ENCODE measurements at regions not wholly inside any gene's neighbourhood (a gene's known extent, or its start where the extent isn't known, plus 50 kb on each side); places are given as distances from the start of the nearest gene placed in this dataset.

DNA sequence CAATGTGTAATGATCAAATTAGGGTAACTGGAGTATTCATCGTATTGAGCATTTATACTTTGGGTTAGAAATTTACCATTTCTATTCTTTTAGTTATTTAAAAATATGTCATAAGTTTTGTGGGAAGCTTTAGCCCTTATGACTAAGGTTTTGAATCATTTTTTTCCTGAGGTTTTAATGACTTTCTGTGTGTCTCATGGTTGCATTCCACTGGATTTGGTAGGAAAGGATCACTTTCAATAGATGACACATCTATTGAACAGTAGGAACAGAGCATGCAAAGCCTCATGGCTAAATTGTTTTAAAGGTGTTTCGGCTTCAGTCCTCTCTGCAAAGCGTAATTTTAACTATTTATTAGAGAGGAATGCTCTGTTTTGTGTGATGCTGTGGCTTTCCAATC lies 512.4 kb upstream of the CHD1 start:
- BruUV-seq (replicated peaks) = no TSS peak
- RAD21 ChIA-PET (ENCODE audit: low non-redundant PET in 1 of 2, low total read pairs in 2 of 2, uncharacterized antibody in 2 of 2, unreplicated experiment in 2 of 2) = no interaction called here
- H3K4me1 ChIP-seq (ENCODE audit: control insufficient read depth in 1 of 2, insufficient read depth in 2 of 2, low read length in 2 of 2) = no peaks in the 10 kb centered on the region
- ATAC-seq (no peak), DNase-seq (ENCODE audit: low read depth, low spot score) (no peak)
- no peak for TF ChIP-seq RAD21 (IDR thresholded peaks at IDR 0.05; ENCODE audit: low read depth)
- TF ChIP-seq JUND (IDR thresholded peaks at IDR 0.05) = no peak
- no peak for TF ChIP-seq TCF7L2 (IDR thresholded peaks at IDR 0.05; ENCODE audit: borderline replicate concordance, extremely low read depth, insufficient read depth, insufficient read length)
- TF ChIP-seq CEBPB (IDR thresholded peaks at IDR 0.05; ENCODE audit: low read depth) = no peak
- TF ChIP-seq ELF1 (IDR thresholded peaks at IDR 0.05; ENCODE audit: borderline replicate concordance, low read depth) = no peak
- TF ChIP-seq, protein P1, sequence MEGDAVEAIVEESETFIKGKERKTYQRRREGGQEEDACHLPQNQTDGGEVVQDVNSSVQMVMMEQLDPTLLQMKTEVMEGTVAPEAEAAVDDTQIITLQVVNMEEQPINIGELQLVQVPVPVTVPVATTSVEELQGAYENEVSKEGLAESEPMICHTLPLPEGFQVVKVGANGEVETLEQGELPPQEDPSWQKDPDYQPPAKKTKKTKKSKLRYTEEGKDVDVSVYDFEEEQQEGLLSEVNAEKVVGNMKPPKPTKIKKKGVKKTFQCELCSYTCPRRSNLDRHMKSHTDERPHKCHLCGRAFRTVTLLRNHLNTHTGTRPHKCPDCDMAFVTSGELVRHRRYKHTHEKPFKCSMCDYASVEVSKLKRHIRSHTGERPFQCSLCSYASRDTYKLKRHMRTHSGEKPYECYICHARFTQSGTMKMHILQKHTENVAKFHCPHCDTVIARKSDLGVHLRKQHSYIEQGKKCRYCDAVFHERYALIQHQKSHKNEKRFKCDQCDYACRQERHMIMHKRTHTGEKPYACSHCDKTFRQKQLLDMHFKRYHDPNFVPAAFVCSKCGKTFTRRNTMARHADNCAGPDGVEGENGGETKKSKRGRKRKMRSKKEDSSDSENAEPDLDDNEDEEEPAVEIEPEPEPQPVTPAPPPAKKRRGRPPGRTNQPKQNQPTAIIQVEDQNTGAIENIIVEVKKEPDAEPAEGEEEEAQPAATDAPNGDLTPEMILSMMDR (IDR thresholded peaks at IDR 0.05 in 2 of 3, conservative IDR thresholded peaks at IDR 0.05 in 1 of 3; ENCODE audit: borderline replicate concordance in 1 of 3, insufficient read depth in 1 of 3, low read depth in 2 of 3, low read length in 2 of 3) = no peak
- no peak for TF ChIP-seq CBX3 (IDR thresholded peaks at IDR 0.05; ENCODE audit: low read depth)
- no peak for TF ChIP-seq SP1 (IDR thresholded peaks at IDR 0.05; ENCODE audit: low read depth)
- no peak for TF ChIP-seq POLR2A (IDR thresholded peaks at IDR 0.05; ENCODE audit: borderline replicate concordance, extremely low read depth, insufficient read depth, insufficient read length)
- TF ChIP-seq SRF (IDR thresholded peaks at IDR 0.05; ENCODE audit: low read depth) = no peak
- TF ChIP-seq, protein P2, sequence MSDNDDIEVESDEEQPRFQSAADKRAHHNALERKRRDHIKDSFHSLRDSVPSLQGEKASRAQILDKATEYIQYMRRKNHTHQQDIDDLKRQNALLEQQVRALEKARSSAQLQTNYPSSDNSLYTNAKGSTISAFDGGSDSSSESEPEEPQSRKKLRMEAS (IDR thresholded peaks at IDR 0.05) = no peak
- no peak for TF ChIP-seq SIN3A (IDR thresholded peaks at IDR 0.05; ENCODE audit: low read depth)
- no peak for TF ChIP-seq POLR2AphosphoS5 (IDR thresholded peaks at IDR 0.05; ENCODE audit: low read depth, low read length)
- TF ChIP-seq, protein P3, sequence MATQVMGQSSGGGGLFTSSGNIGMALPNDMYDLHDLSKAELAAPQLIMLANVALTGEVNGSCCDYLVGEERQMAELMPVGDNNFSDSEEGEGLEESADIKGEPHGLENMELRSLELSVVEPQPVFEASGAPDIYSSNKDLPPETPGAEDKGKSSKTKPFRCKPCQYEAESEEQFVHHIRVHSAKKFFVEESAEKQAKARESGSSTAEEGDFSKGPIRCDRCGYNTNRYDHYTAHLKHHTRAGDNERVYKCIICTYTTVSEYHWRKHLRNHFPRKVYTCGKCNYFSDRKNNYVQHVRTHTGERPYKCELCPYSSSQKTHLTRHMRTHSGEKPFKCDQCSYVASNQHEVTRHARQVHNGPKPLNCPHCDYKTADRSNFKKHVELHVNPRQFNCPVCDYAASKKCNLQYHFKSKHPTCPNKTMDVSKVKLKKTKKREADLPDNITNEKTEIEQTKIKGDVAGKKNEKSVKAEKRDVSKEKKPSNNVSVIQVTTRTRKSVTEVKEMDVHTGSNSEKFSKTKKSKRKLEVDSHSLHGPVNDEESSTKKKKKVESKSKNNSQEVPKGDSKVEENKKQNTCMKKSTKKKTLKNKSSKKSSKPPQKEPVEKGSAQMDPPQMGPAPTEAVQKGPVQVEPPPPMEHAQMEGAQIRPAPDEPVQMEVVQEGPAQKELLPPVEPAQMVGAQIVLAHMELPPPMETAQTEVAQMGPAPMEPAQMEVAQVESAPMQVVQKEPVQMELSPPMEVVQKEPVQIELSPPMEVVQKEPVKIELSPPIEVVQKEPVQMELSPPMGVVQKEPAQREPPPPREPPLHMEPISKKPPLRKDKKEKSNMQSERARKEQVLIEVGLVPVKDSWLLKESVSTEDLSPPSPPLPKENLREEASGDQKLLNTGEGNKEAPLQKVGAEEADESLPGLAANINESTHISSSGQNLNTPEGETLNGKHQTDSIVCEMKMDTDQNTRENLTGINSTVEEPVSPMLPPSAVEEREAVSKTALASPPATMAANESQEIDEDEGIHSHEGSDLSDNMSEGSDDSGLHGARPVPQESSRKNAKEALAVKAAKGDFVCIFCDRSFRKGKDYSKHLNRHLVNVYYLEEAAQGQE (IDR thresholded peaks at IDR 0.05; ENCODE audit: low read depth) = no peak
- TF ChIP-seq ZFX (IDR thresholded peaks at IDR 0.05) = no peak
- TF ChIP-seq, protein P4, sequence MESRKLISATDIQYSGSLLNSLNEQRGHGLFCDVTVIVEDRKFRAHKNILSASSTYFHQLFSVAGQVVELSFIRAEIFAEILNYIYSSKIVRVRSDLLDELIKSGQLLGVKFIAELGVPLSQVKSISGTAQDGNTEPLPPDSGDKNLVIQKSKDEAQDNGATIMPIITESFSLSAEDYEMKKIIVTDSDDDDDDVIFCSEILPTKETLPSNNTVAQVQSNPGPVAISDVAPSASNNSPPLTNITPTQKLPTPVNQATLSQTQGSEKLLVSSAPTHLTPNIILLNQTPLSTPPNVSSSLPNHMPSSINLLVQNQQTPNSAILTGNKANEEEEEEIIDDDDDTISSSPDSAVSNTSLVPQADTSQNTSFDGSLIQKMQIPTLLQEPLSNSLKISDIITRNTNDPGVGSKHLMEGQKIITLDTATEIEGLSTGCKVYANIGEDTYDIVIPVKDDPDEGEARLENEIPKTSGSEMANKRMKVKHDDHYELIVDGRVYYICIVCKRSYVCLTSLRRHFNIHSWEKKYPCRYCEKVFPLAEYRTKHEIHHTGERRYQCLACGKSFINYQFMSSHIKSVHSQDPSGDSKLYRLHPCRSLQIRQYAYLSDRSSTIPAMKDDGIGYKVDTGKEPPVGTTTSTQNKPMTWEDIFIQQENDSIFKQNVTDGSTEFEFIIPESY (IDR thresholded peaks at IDR 0.05; ENCODE audit: extremely low read depth, insufficient replicate concordance, low read length) = no peak
- H4K20me1 ChIP-seq (ENCODE audit: insufficient read depth) = no peaks in the 10 kb centered on the region
- no peaks in the 10 kb centered on the region for H3K9me3 ChIP-seq (ENCODE audit: control insufficient read depth in 1 of 2, insufficient read depth in 1 of 2, low read depth in 1 of 2, low read length in 2 of 2)
- no peak overlapping the region for H3K27ac ChIP-seq (ENCODE audit: low read depth, low read length)
- H3K4me3 ChIP-seq (replicated peaks in 1 of 2; ENCODE audit: low read depth in 1 of 2, low read length in 2 of 2) = no peak overlapping the region
- no peak overlapping the region for H2AFZ ChIP-seq (ENCODE audit: low read depth, low read length, poor library complexity, severe bottlenecking)
- POLR2A ChIA-PET = no interaction called here
- no peak overlapping the region for H3K4me2 ChIP-seq (ENCODE audit: low read length)
- no peaks in the 10 kb centered on the region for H3K79me2 ChIP-seq (ENCODE audit: insufficient read depth, low read length)
- intact Hi-C loops (cut with micrococcal nuclease) = no loop called here
- no peaks in the 10 kb centered on the region for H3K27me3 ChIP-seq (ENCODE audit: insufficient read depth, low read length)
- no peaks in the 10 kb centered on the region for H3K36me3 ChIP-seq (ENCODE audit: control insufficient read depth in 1 of 2, insufficient read depth in 2 of 2, low read length in 2 of 2)
- H3K9ac ChIP-seq (ENCODE audit: low read length) = no peak overlapping the region
- CTCF ChIA-PET = no interaction called here
- no peaks in the 10 kb centered on the region for H3K9me2 ChIP-seq (ENCODE audit: insufficient read depth)
